Lower lobe of right lung (tissue), 2 donors: ENCODE measurements at regions not wholly inside any gene's neighbourhood (a gene's known extent, or its start where the extent isn't known, plus 50 kb on each side); places are given as distances from the start of the nearest gene placed in this dataset.

Experiments
- ATAC-seq, 2 donors: fragments of 200-7000 bp; cut with Tn5 transposase; one replicate each; pipeline ENCODE4 v1.9.1; 2020 to 2022; ENCODE audit warnings: mild to moderate bottlenecking in 2 of 2, moderate library complexity in 2 of 2
- DNase-seq: peaks from one replicate; pipeline ENCODE4 v3.0.0-alpha.2; 2020
- H3K27ac ChIP-seq: fragments of 200-600 bp; one replicate; pipeline ENCODE4 v1.8.0; 2022
- H3K27me3 ChIP-seq: fragments of 200-600 bp; one replicate; pipeline ENCODE4 v1.8.0; 2022; ENCODE audit warnings: low read depth
- H3K36me3 ChIP-seq: fragments of 200-600 bp; one replicate; pipeline ENCODE4 v1.8.0; 2022; ENCODE audit warnings: mild to moderate bottlenecking
- H3K4me1 ChIP-seq: fragments of 200-600 bp; one replicate; pipeline ENCODE4 v1.8.0; 2022
- H3K4me3 ChIP-seq: fragments of 200-600 bp; one replicate; pipeline ENCODE4 v1.8.0; 2022; ENCODE audit warnings: mild to moderate bottlenecking
- H3K9me3 ChIP-seq: fragments of 200-600 bp; one replicate; pipeline ENCODE4 v1.8.0; 2022
- intact Hi-C: fragments of 100-400 bp; cut with DNase I; formaldehyde crosslinking; loops from one replicate; pipeline ENCODE4 v1.11.0; 2022
- TF ChIP-seq, protein P1 (sequence below): fragments of 200-600 bp; IDR thresholded peaks from one replicate; pipeline ENCODE4 v1.8.0; 2022; ENCODE audit warnings: antibody characterized with exemption, mild to moderate bottlenecking
- donor health status: DM: no; HTN: yes; CAD: no; lungs with severe emphysema.

DNA sequence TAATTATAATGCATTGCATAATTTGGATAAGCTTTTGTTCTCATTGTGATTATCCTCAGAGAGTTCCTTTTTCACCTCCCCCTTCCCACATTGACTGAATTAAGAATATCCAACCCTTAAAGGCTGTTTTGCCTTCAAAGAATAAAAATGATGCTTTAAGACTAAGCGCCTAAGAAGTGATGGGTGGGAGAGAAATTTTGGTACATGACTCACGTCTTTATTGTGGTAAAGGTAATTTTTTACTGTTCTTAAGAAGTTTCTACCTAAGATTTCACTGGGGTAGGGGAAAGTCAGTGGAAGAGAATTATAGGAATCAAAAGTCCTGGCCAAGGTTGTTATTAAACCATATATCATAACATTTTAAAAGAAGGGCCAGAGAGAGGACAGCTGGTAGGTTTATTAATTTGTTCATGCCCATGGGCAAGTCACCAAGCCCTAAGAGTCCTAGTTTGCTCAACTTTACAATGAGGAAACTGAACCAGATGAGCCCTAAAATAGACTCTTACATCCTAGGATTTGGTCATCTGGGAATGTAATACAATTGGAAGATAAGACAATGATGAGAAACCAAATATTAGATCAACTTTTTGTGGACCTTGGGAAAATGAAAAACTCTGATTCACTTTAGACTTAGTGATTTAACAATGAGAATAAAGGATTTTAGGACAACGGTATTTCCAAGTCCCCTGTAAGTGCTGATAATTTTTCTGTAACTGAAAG, 101.1 kb upstream of the RASGRP1 start:
- no peak for DNase-seq
- intact Hi-C loops = no loop called here

DNA sequence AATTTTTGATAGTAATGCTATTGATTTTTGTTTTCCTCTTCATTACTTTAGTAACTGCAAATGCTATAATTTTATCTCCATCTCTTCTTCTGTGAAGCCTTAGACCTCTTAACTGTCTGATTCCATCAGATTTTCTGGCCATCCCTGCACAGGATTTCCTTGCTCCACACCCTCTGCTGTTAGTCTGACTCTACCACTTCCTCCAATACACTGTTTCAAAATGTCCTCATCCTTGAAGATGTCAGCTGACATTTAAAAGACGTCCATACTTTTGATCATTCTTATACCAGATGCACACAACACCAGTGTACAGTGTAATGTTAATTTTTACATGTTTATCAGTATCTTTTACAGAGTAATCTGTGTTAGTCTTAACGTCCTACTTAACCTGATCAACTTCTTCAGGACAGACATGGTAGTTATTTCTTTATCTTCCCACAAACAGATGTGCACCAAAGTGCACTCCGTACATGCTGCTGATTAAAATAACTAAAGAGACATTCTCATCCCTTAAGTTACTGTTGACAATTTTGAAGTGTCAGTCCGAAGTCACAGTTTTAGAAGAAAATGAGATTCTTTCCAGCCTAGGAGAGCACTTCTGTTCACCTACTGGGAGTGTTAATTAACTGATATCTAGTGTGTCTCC, 102.4 kb upstream of the RASGRP1 start:
- no peaks in the 10 kb centered on the region for H3K36me3 ChIP-seq
- DNase-seq = no peak
- ATAC-seq = no peak
- H3K27me3 ChIP-seq = no peaks in the 10 kb centered on the region
- no peak overlapping the region for H3K27ac ChIP-seq
- H3K4me1 ChIP-seq = peaks cover 2% of the 10 kb centered on the region
- intact Hi-C loops = no loop called here
- TF ChIP-seq, protein P1, sequence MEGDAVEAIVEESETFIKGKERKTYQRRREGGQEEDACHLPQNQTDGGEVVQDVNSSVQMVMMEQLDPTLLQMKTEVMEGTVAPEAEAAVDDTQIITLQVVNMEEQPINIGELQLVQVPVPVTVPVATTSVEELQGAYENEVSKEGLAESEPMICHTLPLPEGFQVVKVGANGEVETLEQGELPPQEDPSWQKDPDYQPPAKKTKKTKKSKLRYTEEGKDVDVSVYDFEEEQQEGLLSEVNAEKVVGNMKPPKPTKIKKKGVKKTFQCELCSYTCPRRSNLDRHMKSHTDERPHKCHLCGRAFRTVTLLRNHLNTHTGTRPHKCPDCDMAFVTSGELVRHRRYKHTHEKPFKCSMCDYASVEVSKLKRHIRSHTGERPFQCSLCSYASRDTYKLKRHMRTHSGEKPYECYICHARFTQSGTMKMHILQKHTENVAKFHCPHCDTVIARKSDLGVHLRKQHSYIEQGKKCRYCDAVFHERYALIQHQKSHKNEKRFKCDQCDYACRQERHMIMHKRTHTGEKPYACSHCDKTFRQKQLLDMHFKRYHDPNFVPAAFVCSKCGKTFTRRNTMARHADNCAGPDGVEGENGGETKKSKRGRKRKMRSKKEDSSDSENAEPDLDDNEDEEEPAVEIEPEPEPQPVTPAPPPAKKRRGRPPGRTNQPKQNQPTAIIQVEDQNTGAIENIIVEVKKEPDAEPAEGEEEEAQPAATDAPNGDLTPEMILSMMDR = no peak
- H3K9me3 ChIP-seq = no peaks in the 10 kb centered on the region
- H3K4me3 ChIP-seq = no peak overlapping the region

More for the DNA sequence above, 101.1 kb upstream of the RASGRP1 start:
- Histone ChIP-seq H3K27ac (no peak overlapping the region), H3K4me3 (no peak overlapping the region), H3K9me3 (no peaks in the 10 kb centered on the region), H3K4me1 (no peaks in the 10 kb centered on the region), H3K27me3 (no peaks in the 10 kb centered on the region), H3K36me3 (no peaks in the 10 kb centered on the region)
- TF ChIP-seq, protein P1 = no peak
- ATAC-seq = no peak

DNA sequence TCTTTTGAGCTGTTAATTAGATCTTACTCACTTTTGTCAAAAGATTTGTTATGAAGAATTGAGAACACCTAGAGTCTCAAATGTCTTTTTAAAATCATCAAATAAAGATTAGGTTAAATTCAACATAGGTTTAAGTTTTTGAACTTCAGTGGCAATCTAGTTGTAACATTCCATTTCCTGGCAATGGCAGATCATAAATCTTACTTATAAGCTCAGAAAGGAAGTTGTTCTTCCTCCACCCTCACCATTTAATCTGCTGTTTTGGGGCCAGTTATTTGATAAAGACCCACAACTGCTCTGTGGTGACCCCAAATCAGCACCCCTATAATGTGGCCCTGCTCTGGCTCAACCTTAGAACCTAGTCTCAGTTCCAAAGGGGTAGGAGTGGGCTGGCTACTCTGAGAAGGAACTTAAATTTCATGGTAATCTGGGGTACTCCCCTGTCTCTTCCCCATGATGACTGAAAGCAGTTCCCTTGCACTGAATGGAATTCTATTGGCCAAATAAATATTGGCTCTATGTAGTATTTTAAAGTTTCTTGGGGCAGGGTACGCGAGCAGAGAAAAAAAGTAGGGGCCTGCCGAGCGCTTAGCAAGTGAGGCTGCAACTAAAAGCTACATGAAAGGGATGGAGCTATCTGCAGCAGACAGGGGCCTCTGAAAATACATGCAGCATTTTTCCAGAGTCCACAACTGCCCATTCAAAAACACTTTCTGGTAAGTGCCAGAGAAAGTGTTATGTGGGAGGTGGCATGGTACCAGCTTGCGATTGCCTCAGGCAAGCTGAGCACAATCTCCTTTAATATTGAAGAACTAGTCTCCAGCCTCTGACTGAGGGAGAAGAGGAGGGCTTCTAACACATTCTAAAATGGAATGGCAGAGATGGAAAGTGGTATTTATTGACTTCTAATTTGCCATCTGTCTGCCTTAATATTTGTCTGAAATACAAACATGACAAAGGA, 103.6 kb upstream of the RASGRP1 start:
- no peak for ATAC-seq
- no peak for DNase-seq
- intact Hi-C loops = no loop called here
- Histone ChIP-seq H3K9me3 (no peaks in the 10 kb centered on the region), H3K36me3 (no peaks in the 10 kb centered on the region), H3K27ac (no peak overlapping the region), H3K27me3 (no peaks in the 10 kb centered on the region), H3K4me1 (peaks cover 4% of the 10 kb centered on the region), H3K4me3 (no peak overlapping the region)
- TF ChIP-seq, protein P1 = no peak

DNA sequence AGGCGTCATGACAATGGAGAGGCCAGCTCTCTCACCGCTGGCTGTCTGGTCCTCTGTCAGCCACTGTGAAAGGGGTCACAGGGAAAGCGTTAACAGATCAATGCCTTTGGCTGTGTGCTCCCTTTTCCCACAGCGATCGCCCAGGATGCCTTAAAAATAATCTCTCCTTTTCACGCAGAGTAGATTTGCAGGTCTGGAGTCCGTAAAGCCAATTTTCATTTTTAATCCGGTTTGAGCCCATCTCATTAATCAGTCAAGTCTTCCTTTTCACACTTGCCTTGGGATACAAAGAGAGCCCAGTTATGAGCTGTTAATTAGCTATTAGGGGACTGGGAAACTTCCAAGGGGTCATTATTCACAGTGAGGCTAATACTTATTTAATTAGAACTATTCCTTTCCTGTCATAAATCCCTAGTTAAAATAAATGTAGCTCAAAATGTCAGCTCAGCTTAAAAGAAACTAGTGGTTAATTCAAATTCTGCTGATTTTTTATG, 104.3 kb upstream of the RASGRP1 start:
- Histone ChIP-seq H3K4me3 (no peak overlapping the region), H3K9me3 (no peaks in the 10 kb centered on the region), H3K4me1 (peaks cover 4% of the 10 kb centered on the region), H3K36me3 (no peaks in the 10 kb centered on the region), H3K27ac (no peak overlapping the region), H3K27me3 (no peaks in the 10 kb centered on the region)
- TF ChIP-seq, protein P1 = no peak
- DNase-seq (no peak), ATAC-seq (no peak)
- intact Hi-C loops = no loop called here
